IMR-90 (cell line): ENCODE measurements at regions not wholly inside any gene's neighbourhood (a gene's known extent, or its start where the extent isn't known, plus 50 kb on each side); places are given as distances from the start of the nearest gene placed in this dataset.

Experiments
- ATAC-seq: fragments of 200-7000 bp; cut with Tn5 transposase; 2 replicates; pipeline ENCODE4 v1.9.1; 2020; ENCODE audit warnings: low read depth, mild to moderate bottlenecking, moderate library complexity
- BruUV-seq: library from RNA; stranded (reverse); fragments of 400-500 nt; replicated peaks from 2 replicates; lab custom pipeline; 2021; lab: Mats Ljungman, UMichigan
- CTCF ChIA-PET: fragments of 300-600 bp; formaldehyde crosslinking; extraction: SDS; loops from one replicate; lab custom pipeline; 2021; ENCODE audit warnings: antibody characterized with exemption; lab: Yijun Ruan, JAX
- POLR2A ChIA-PET: fragments of 300-600 bp; sonication (Branson Sonifier 250); formaldehyde crosslinking; loops from one replicate; lab custom pipeline; 2022; ENCODE audit warnings: antibody characterized with exemption; ENCODE audit not compliant: unreplicated experiment; lab: Charles Lee
- DNase-seq: peaks from one replicate; pipeline ENCODE4 v3.0.0; 2013
- H2AFZ ChIP-seq: replicated peaks from 2 replicates; pipeline ENCODE3; 2013; ENCODE audit warnings: low read length, mild to moderate bottlenecking; ENCODE audit not compliant: poor library complexity
- H2AK5ac ChIP-seq: 2 replicates; pipeline ENCODE4 v1.6.1; 2013; ENCODE audit warnings: low read depth, low read length, inconsistent platforms
- H2AK9ac ChIP-seq: replicated peaks from 2 replicates; pipeline ENCODE3; 2013; ENCODE audit warnings: mild to moderate bottlenecking, low read depth, low read length, moderate library complexity; ENCODE audit not compliant: poor library complexity
- H2BK120ac ChIP-seq: 2 replicates; pipeline ENCODE4 v1.6.1; 2013; ENCODE audit warnings: low read depth, low read length, inconsistent platforms
- H2BK15ac ChIP-seq: 3 replicates; pipeline ENCODE4 v1.6.1; 2013; ENCODE audit warnings: low read depth, low read length, inconsistent platforms
- H2BK20ac ChIP-seq: 2 replicates; pipeline ENCODE4 v1.6.1; 2013; ENCODE audit warnings: low read depth, mild to moderate bottlenecking, inconsistent platforms, low read length, moderate library complexity
- H2BK5ac ChIP-seq: 2 replicates; pipeline ENCODE4 v1.6.1; 2013; ENCODE audit warnings: mild to moderate bottlenecking, low read depth, low read length, inconsistent platforms; ENCODE audit not compliant: poor library complexity, severe bottlenecking
- H3K14ac ChIP-seq: replicated peaks from 2 replicates; pipeline ENCODE4 v1.6.1; 2013; ENCODE audit warnings: low read depth, low read length, inconsistent platforms
- H3K18ac ChIP-seq: 2 replicates; pipeline ENCODE4 v1.6.1; 2013; ENCODE audit warnings: low read depth, low read length, control low read depth
- H3K23ac ChIP-seq: 2 replicates; pipeline ENCODE4 v1.6.1; 2013; ENCODE audit warnings: low read depth, low read length, inconsistent platforms
- H3K27ac ChIP-seq: 2 replicates; pipeline ENCODE4 v1.5.1; 2013; ENCODE audit warnings: mild to moderate bottlenecking, control low read depth, low read length; ENCODE audit not compliant: insufficient read depth
- H3K27me3 ChIP-seq: 2 replicates; pipeline ENCODE4 v1.6.1; 2013; ENCODE audit warnings: low read length; ENCODE audit not compliant: control insufficient read depth, insufficient read depth
- H3K36me3 ChIP-seq: 2 replicates; pipeline ENCODE4 v1.6.1; 2013; ENCODE audit warnings: low read length, mixed read lengths; ENCODE audit not compliant: control insufficient read depth, insufficient read depth
- H3K4ac ChIP-seq: 2 replicates; pipeline ENCODE4 v1.6.1; 2013; ENCODE audit warnings: low read depth, low read length, inconsistent platforms
- H3K4me1 ChIP-seq: 2 replicates; pipeline ENCODE4 v1.6.1; 2013; ENCODE audit warnings: low read length, mixed read lengths; ENCODE audit not compliant: control insufficient read depth, insufficient read depth
- H3K4me2 ChIP-seq: 2 replicates; pipeline ENCODE4 v1.6.1; 2013; ENCODE audit warnings: low read depth, mild to moderate bottlenecking, control low read depth, low read length, moderate library complexity
- H3K4me3 ChIP-seq: 2 replicates; pipeline ENCODE4 v1.5.1; 2013; ENCODE audit warnings: low read depth, mild to moderate bottlenecking, control low read depth, low read length, moderate library complexity; ENCODE audit not compliant: insufficient read depth
- H3K56ac ChIP-seq: 2 replicates; pipeline ENCODE4 v1.6.1; 2013; ENCODE audit warnings: low read length, inconsistent platforms; ENCODE audit not compliant: insufficient read depth; ENCODE audit errors: extremely low read depth
- H3K79me1 ChIP-seq, 2 experiments: 2 replicates each; pipeline ENCODE4 v1.6.1; 2013; ENCODE audit warnings: low read length in 2 of 2, inconsistent platforms in 1 of 2, low read depth in 1 of 2
- H3K9ac ChIP-seq: 2 replicates; pipeline ENCODE4 v1.6.1; 2013; ENCODE audit warnings: low read depth, low read length, control low read depth
- H3K9me1 ChIP-seq: 2 replicates; pipeline ENCODE4 v1.6.1; 2013; ENCODE audit warnings: low read length, inconsistent platforms; ENCODE audit not compliant: insufficient read depth
- H3K9me3 ChIP-seq: 2 replicates; pipeline ENCODE4 v1.6.1; 2013; ENCODE audit warnings: low read length; ENCODE audit not compliant: control insufficient read depth, insufficient read depth
- H4K20me1 ChIP-seq: 2 replicates; pipeline ENCODE4 v1.6.1; 2013; ENCODE audit warnings: low read length, inconsistent platforms; ENCODE audit not compliant: insufficient read depth
- H4K5ac ChIP-seq: 2 replicates; pipeline ENCODE4 v1.6.1; 2013; ENCODE audit warnings: mild to moderate bottlenecking, low read depth, low read length, control low read depth
- H4K8ac ChIP-seq, 2 experiments: 2 replicates each; pipeline ENCODE4 v1.6.1; 2013; ENCODE audit warnings: low read depth in 2 of 2, low read length in 2 of 2, control low read depth in 1 of 2, inconsistent platforms in 1 of 2
- H4K91ac ChIP-seq: 2 replicates; pipeline ENCODE4 v1.6.1; 2013; ENCODE audit warnings: low read depth, low read length, inconsistent platforms; ENCODE audit not compliant: insufficient read depth
- BHLHE40 ChIP-seq: fragments of 150-350 bp; IDR thresholded peaks from 2 replicates; pipeline ENCODE4 v1.6.1; 2016; ENCODE audit warnings: mild to moderate bottlenecking, low read depth, low read length
- CEBPB ChIP-seq: IDR thresholded peaks from 2 replicates; pipeline ENCODE4 v1.6.1; 2012; ENCODE audit warnings: low read depth, low read length, improper control_type of control experiment
- CHD1 ChIP-seq: IDR thresholded peaks from 2 replicates; pipeline ENCODE4 v1.6.1; 2012; ENCODE audit warnings: low read depth, low read length, improper control_type of control experiment
- MAFK ChIP-seq: IDR thresholded peaks from 2 replicates; pipeline ENCODE4 v1.6.1; 2012; ENCODE audit warnings: low read depth, low read length, improper control_type of control experiment
- MXI1 ChIP-seq: IDR thresholded peaks from 2 replicates; pipeline ENCODE4 v1.6.1; 2012; ENCODE audit warnings: low read depth, mild to moderate bottlenecking, low read length, moderate library complexity, borderline replicate concordance
- NFE2L2 ChIP-seq: fragments of 150-350 bp; IDR thresholded peaks from 2 replicates; pipeline ENCODE4 v1.6.1; 2016; ENCODE audit warnings: low read depth, mild to moderate bottlenecking, low read length
- POLR2A ChIP-seq: IDR thresholded peaks from 2 replicates; pipeline ENCODE4 v1.6.1; 2012; ENCODE audit warnings: mild to moderate bottlenecking, low read depth, low read length
- RAD21 ChIP-seq: IDR thresholded peaks from 2 replicates; pipeline ENCODE4 v1.6.1; 2012; ENCODE audit warnings: low read length, improper control_type of control experiment
- SMC3 ChIP-seq: fragments of 150-350 bp; IDR thresholded peaks from 2 replicates; pipeline ENCODE4 v1.6.1; 2016; ENCODE audit warnings: low read depth, mild to moderate bottlenecking, antibody characterized with exemption, low read length, moderate library complexity
- WGBS, 2 experiments: methylation state at CpG; one replicate each; pipeline versions ENCODE4 v1.1.5 to v1.1.7; 2013; ENCODE audit warnings: missing lambda C conversion rate in 2 of 2; ENCODE audit not compliant: insufficient read length in 1 of 2; ENCODE audit errors: extremely low coverage in 2 of 2; 5-methylcytosine and 5-hydroxymethylcytosine counted together
- dilution Hi-C: fragments of 300-500 bp; cut with HindIII; formaldehyde crosslinking; loops from one replicate; pipeline ENCODE4 v1.14.3; 2018; ENCODE audit warnings: low sequenced_read_pairs; ENCODE audit not compliant: unreplicated experiment
- in situ Hi-C: fragments of 300-500 bp; cut with MboI; formaldehyde crosslinking; loops from 3 replicates; pipeline ENCODE4 v1.14.3; 2019; ENCODE audit warnings: low sequenced_read_pairs, inconsistent platforms, mixed read lengths
- intact Hi-C: fragments of 100-400 bp; cut with micrococcal nuclease; formaldehyde crosslinking; loops from 2 replicates; pipeline ENCODE4 v1.10.0; 2022
- TF ChIP-seq, protein P1 (sequence below): conservative IDR thresholded peaks from 2 replicates; pipeline ENCODE4 v1.5.1; 2012; ENCODE audit warnings: mild to moderate bottlenecking, low read depth, low read length, improper control_type of control experiment
- TF ChIP-seq, protein P2 (sequence below): fragments of 150-350 bp; IDR thresholded peaks from 2 replicates; pipeline ENCODE4 v1.6.1; 2016; ENCODE audit warnings: low read depth, mild to moderate bottlenecking, low read length, moderate library complexity, borderline replicate concordance
- TF ChIP-seq, protein P3 (sequence below): fragments of 150-350 bp; IDR thresholded peaks from 2 replicates; pipeline ENCODE4 v1.6.1; 2017; ENCODE audit warnings: mild to moderate bottlenecking, antibody characterized with exemption, low read length, low read depth

DNA sequence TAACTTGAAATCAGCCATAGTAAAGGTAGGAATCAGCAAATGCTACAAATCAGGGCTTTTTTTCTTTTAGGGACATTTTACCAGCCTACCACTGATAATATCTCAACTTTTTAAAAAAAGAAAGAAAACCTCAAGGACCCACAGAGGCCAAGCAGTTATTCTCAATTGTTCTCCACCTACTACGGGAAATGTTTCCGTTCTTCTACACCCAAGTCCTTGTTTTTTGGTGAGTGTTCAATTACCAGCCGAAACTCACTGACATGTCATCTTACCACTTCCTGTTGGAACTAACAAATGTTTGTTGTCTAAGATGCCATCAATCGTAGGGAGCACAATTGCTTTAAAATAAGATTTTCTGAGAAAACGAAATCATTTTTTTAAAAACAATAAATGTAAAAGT, 50.2 kb upstream of the CDK1 start:
- CTCF ChIA-PET, result no interaction called here
- Histone ChIP-seq H3K27me3 (peaks cover 25% of the 10 kb centered on the region), H2BK5ac (no peak overlapping the region), H4K5ac (no peak overlapping the region), H3K9me1 (no peaks in the 10 kb centered on the region), H2BK120ac (no peak overlapping the region), H4K20me1 (no peaks in the 10 kb centered on the region), H3K18ac (no peak overlapping the region), H2AK9ac (no peak overlapping the region), H2BK20ac (no peak overlapping the region), H2BK15ac (no peak overlapping the region), H3K9me3 (no peaks in the 10 kb centered on the region), H3K56ac (no peak overlapping the region), H3K4me3 (no peak overlapping the region), H3K4me2 (no peak overlapping the region), H3K9ac (no peak overlapping the region), H3K23ac (no peak overlapping the region), H2AFZ (no peak overlapping the region), H3K4ac (no peak overlapping the region), H3K14ac (no peak overlapping the region), H3K27ac (no peak overlapping the region), H3K4me1 (0 out of 2 replicates have a peak, but pooled peaks cover 2% of the 10 kb centered on the region), H3K79me1 (no peaks in the 10 kb centered on the region), H4K8ac (no peak overlapping the region), H2AK5ac (no peak overlapping the region), H3K36me3 (no peaks in the 10 kb centered on the region), H4K91ac (no peak overlapping the region)
- intact Hi-C loops, result no loop called here
- BruUV-seq, result no TSS peak
- DNase-seq (no peak), ATAC-seq (no peak)
- POLR2A ChIA-PET, result no interaction called here
- in situ Hi-C loops, result no loop called here
- dilution Hi-C loops, result no loop called here
- no peak for TF ChIP-seq CEBPB
- TF ChIP-seq SMC3, result no peak
- no peak for TF ChIP-seq BHLHE40
- TF ChIP-seq, protein P1, sequence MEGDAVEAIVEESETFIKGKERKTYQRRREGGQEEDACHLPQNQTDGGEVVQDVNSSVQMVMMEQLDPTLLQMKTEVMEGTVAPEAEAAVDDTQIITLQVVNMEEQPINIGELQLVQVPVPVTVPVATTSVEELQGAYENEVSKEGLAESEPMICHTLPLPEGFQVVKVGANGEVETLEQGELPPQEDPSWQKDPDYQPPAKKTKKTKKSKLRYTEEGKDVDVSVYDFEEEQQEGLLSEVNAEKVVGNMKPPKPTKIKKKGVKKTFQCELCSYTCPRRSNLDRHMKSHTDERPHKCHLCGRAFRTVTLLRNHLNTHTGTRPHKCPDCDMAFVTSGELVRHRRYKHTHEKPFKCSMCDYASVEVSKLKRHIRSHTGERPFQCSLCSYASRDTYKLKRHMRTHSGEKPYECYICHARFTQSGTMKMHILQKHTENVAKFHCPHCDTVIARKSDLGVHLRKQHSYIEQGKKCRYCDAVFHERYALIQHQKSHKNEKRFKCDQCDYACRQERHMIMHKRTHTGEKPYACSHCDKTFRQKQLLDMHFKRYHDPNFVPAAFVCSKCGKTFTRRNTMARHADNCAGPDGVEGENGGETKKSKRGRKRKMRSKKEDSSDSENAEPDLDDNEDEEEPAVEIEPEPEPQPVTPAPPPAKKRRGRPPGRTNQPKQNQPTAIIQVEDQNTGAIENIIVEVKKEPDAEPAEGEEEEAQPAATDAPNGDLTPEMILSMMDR, result no peak
- no peak for TF ChIP-seq MAFK
- no peak for TF ChIP-seq NFE2L2
- TF ChIP-seq RAD21, result no peak
- TF ChIP-seq, protein P2, sequence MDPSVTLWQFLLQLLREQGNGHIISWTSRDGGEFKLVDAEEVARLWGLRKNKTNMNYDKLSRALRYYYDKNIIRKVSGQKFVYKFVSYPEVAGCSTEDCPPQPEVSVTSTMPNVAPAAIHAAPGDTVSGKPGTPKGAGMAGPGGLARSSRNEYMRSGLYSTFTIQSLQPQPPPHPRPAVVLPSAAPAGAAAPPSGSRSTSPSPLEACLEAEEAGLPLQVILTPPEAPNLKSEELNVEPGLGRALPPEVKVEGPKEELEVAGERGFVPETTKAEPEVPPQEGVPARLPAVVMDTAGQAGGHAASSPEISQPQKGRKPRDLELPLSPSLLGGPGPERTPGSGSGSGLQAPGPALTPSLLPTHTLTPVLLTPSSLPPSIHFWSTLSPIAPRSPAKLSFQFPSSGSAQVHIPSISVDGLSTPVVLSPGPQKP, result no peak
- no peak for TF ChIP-seq POLR2A
- TF ChIP-seq, protein P3, sequence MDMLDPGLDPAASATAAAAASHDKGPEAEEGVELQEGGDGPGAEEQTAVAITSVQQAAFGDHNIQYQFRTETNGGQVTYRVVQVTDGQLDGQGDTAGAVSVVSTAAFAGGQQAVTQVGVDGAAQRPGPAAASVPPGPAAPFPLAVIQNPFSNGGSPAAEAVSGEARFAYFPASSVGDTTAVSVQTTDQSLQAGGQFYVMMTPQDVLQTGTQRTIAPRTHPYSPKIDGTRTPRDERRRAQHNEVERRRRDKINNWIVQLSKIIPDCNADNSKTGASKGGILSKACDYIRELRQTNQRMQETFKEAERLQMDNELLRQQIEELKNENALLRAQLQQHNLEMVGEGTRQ, result no peak
- TF ChIP-seq MXI1, result no peak
- TF ChIP-seq CHD1, result no peak
- WGBS, 2 experiments, result no CpG with 5 or more reads among the region's 5 CpGs
